ENCODE measurements at regions not wholly inside any gene's neighbourhood (a gene's known extent, or its start where the extent isn't known, plus 50 kb on each side); places are given as distances from the start of the nearest gene placed in this dataset.

DNA sequence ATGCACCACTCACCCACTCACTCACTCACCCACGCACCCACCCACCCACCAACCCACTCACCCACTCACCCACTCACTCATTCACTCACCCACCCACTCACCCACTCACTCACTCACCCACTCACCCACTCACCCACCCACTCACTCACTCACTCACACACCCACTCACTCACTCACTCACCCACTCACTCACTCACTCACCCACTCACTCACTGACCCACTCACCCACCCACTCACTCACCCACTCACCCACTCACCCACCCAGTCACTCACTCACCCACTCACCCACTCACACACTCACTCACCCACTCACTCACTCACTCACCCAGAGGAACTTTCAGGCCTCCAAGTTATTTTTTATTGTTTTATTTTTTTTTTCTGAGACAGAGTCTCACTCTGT is 93.1 kb upstream of the MKI67 start:
- Histone ChIP-seq H3K27ac (no peak overlapping the region), H3K9me3 (ENCODE audit: control insufficient read depth, low read length) (no peaks in the 10 kb centered on the region), H3K27me3 (ENCODE audit: control insufficient read depth, insufficient read depth, low read length) (no peaks in the 10 kb centered on the region), H3K4me2 (ENCODE audit: low read length) (no peak overlapping the region), H3K4me3 (ENCODE audit: low read depth, low read length) (no peak overlapping the region), H3K79me2 (no peaks in the 10 kb centered on the region), H3K4me1 (no peaks in the 10 kb centered on the region), H3K36me3 (ENCODE audit: control insufficient read depth, insufficient read depth, low read length) (no peaks in the 10 kb centered on the region), H2AFZ (no peak overlapping the region), H3K9ac (no peak overlapping the region)
- no peak for TF ChIP-seq CTCF (IDR thresholded peaks at IDR 0.05)

DNA sequence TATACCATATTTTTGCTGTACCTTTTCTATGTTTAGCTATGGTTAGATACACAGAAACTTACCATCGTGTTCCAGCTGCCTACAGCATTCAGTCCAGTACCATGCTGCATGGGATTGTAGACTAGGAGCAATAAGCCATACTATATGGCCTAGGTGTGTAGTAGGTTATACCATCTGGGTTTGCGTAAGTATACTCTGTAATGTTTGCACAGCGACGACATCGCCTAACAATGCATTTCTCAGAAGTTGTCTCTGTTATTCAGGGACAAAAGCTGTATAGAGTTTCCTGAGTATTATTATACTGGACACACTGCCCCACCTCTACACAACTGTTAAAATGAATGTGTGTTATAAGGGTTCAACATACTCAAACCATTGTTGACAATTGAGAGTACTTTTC is 93.8 kb upstream of the MKI67 start:
- Histone ChIP-seq H3K4me3 (ENCODE audit: low read depth, low read length) (no peak overlapping the region), H3K9ac (no peak overlapping the region), H2AFZ (no peak overlapping the region), H3K79me2 (no peaks in the 10 kb centered on the region), H3K4me2 (ENCODE audit: low read length) (no peak overlapping the region), H3K9me3 (ENCODE audit: control insufficient read depth, low read length) (no peaks in the 10 kb centered on the region), H3K27me3 (ENCODE audit: control insufficient read depth, insufficient read depth, low read length) (no peaks in the 10 kb centered on the region), H3K27ac (no peak overlapping the region), H3K36me3 (ENCODE audit: control insufficient read depth, insufficient read depth, low read length) (no peaks in the 10 kb centered on the region), H3K4me1 (no peaks in the 10 kb centered on the region)
- no peak for TF ChIP-seq CTCF (IDR thresholded peaks at IDR 0.05)

DNA sequence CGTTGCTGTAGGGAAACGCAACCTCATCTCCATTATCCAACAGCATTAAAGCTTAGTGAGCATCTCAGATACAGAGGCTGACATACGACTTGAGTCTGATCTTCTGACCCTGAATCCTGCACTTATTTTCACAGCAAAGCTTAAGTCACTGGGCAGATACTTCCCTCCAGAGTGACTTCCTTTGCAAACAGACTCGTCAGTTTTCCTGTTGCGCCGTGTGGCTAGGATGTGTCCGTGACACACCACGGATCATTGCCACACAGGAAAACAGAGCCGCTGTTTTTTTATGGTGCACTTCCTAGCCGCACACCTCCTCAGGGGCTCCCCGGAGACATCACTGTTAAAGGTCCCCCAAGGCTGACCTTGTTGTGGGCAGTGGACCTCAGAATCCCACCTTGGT is 94.9 kb upstream of the MKI67 start:
- H3K4me2 ChIP-seq (ENCODE audit: low read length): no peak overlapping the region
- H3K36me3 ChIP-seq (ENCODE audit: control insufficient read depth, insufficient read depth, low read length): no peaks in the 10 kb centered on the region
- no peaks in the 10 kb centered on the region for H3K4me1 ChIP-seq
- H2AFZ ChIP-seq: no peak overlapping the region
- no peaks in the 10 kb centered on the region for H3K79me2 ChIP-seq
- no peak overlapping the region for H3K4me3 ChIP-seq (ENCODE audit: low read depth, low read length)
- H3K9ac ChIP-seq: no peak overlapping the region
- H3K27ac ChIP-seq: no peak overlapping the region
- no peaks in the 10 kb centered on the region for H3K9me3 ChIP-seq (ENCODE audit: control insufficient read depth, low read length)
- H3K27me3 ChIP-seq (ENCODE audit: control insufficient read depth, insufficient read depth, low read length): no peaks in the 10 kb centered on the region
- no peak for TF ChIP-seq CTCF (IDR thresholded peaks at IDR 0.05)

DNA sequence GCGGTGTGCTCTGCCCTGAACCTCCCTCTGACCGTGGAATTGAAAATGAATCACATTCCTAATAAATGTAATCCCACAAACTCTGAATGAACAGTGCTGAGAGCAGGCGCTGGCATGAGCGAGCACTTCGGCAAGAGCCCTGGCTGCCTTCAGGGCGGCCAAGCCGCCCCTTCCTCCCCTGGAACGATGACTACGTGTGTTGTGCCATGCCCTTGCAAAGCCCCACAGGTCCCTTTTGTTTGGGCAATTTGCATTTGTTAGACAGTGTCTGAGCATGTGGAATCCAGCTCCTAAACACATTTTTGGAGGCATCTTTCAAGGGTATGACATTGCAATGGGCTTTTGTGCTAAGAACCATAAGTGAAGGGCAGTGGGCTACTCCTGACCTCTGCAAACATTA is 95.6 kb upstream of the MKI67 start:
- no peak for TF ChIP-seq CTCF (IDR thresholded peaks at IDR 0.05)
- Histone ChIP-seq H3K27ac (no peak overlapping the region), H3K4me3 (ENCODE audit: low read depth, low read length) (no peak overlapping the region), H3K4me2 (ENCODE audit: low read length) (no peak overlapping the region), H3K9me3 (ENCODE audit: control insufficient read depth, low read length) (no peaks in the 10 kb centered on the region), H2AFZ (no peak overlapping the region), H3K79me2 (no peaks in the 10 kb centered on the region), H3K36me3 (ENCODE audit: control insufficient read depth, insufficient read depth, low read length) (no peaks in the 10 kb centered on the region), H3K9ac (no peak overlapping the region), H3K27me3 (ENCODE audit: control insufficient read depth, insufficient read depth, low read length) (no peaks in the 10 kb centered on the region), H3K4me1 (no peaks in the 10 kb centered on the region)

DNA sequence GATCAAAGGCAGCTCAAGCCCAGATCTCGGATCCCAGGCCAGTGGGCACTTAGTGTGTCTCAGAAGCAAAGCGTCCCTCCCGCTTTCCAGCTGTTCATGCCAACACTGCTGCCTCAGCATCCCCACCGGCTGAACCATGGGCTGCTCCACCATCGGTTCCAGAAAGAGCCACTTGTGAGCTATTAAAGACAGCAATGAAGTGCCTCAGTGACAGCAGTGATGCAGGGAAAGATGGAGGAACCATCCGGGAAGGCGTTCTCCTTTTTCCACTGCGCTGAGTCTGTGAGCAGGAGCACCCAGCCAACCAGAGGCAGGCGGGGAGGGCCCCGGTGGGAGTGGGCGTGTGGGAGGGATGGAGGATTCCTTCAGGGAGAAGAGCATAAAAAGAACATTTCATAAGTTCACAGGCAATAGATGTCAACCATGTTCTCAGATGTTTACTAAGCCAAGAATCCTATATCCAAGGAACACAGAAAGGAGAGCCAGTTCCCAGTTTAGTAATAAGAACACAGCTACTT is 96.2 kb upstream of the MKI67 start:
- no peaks in the 10 kb centered on the region for H3K79me2 ChIP-seq
- no peak overlapping the region for H2AFZ ChIP-seq
- no peak overlapping the region for H3K27ac ChIP-seq
- H3K27me3 ChIP-seq (ENCODE audit: control insufficient read depth, insufficient read depth, low read length): no peaks in the 10 kb centered on the region
- no peaks in the 10 kb centered on the region for H3K4me1 ChIP-seq
- no peak overlapping the region for H3K9ac ChIP-seq
- H3K4me3 ChIP-seq (ENCODE audit: low read depth, low read length): no peak overlapping the region
- TF ChIP-seq CTCF (IDR thresholded peaks at IDR 0.05): no peak
- H3K9me3 ChIP-seq (ENCODE audit: control insufficient read depth, low read length): no peaks in the 10 kb centered on the region
- H3K4me2 ChIP-seq (ENCODE audit: low read length): no peak overlapping the region
- no peaks in the 10 kb centered on the region for H3K36me3 ChIP-seq (ENCODE audit: control insufficient read depth, insufficient read depth, low read length)

Data from parathyroid adenoma (tissue), 2 donors.